GM10248 (cell line): ENCODE measurements at regions not wholly inside any gene's neighbourhood (a gene's known extent, or its start where the extent isn't known, plus 50 kb on each side); places are given as distances from the start of the nearest gene placed in this dataset.
"Not testable (repeated sequence)": the region's sequence is repeated elsewhere in the genome, so short reads cannot be mapped to it uniquely, and the experiment has no call there.

ENCODE experiments used
- CTCF ChIA-PET: fragments of 300-600 bp; sonication (Branson Sonifier 250); formaldehyde crosslinking; extraction: SDS; loops from one replicate; lab custom pipeline; 2021; ENCODE audit warnings: antibody characterized with exemption; lab: Yijun Ruan, JAX
- POLR2A ChIA-PET: fragments of 350-650 bp; sonication (Branson Sonifier 250); formaldehyde crosslinking; extraction: SDS; loops from one replicate; lab custom pipeline; 2020; ENCODE audit warnings: antibody characterized with exemption; lab: Yijun Ruan, JAX
- DNase-seq: peaks from one replicate; pipeline ENCODE4 v3.0.0; 2012; ENCODE audit errors: extremely low spot score
- CTCF ChIP-seq: IDR thresholded peaks from 2 replicates; pipeline ENCODE4 v1.5.1; 2012; ENCODE audit warnings: mild to moderate bottlenecking, low read depth; ENCODE audit errors: extremely low read depth, missing control alignments, control extremely low read depth

GRCh38 chr17:55926276-55926990, 175.6 kb downstream of the PCTP start:
- CTCF ChIA-PET, result no interaction called here
- DNase-seq, result no peak
- POLR2A ChIA-PET, result no interaction called here
- TF ChIP-seq CTCF, result no peak

- DNase-seq, result no peak
- ChIA-PET CTCF (no interaction called here), POLR2A (no interaction called here)
- no peak for TF ChIP-seq CTCF
Observed at GRCh38 chr17:55930291-55930809, 179.5 kb downstream of the PCTP start.

GRCh38 chr17:55931446-55931845, 180.6 kb downstream of the PCTP start:
- POLR2A ChIA-PET, result no interaction called here
- CTCF ChIA-PET, result no interaction called here
- TF ChIP-seq CTCF, result no peak
- DNase-seq, result no peak

GRCh38 chr17:55932973-55933372, 182.1 kb downstream of the PCTP start:
- CTCF ChIA-PET, result no interaction called here
- no peak for TF ChIP-seq CTCF
- POLR2A ChIA-PET, result no interaction called here
- DNase-seq, result no peak

- POLR2A ChIA-PET, DNase-seq, CTCF ChIA-PET: not testable (repeated sequence)
Observed at GRCh38 chr17:55939181-55939810, 188.4 kb downstream of the PCTP start.

- no peak for TF ChIP-seq CTCF
- DNase-seq, result no peak
- ChIA-PET CTCF (no interaction called here), POLR2A (no interaction called here)
Observed at GRCh38 chr17:55959756-55960155, 193.5 kb upstream of the ANKFN1 start.

GRCh38 chr17:55961386-55961785, 191.9 kb upstream of the ANKFN1 start:
- DNase-seq, result no peak
- ChIA-PET CTCF (interaction anchor here (0.8 kb wide), 1 partner anchor 8 kb away, joined by 3 read pairs; no protein-coding TSS in a partner anchor), POLR2A (no interaction called here)
- no peak for TF ChIP-seq CTCF
